Inflammatory macrophage treated with lipopolysaccharide for 4 hours (primary cell): ENCODE measurements at regions not wholly inside any gene's neighbourhood (a gene's known extent, or its start where the extent isn't known, plus 50 kb on each side); places are given as distances from the start of the nearest gene placed in this dataset.
"Not testable (repeated sequence)": the region's sequence is repeated elsewhere in the genome, so short reads cannot be mapped to it uniquely, and the experiment has no call there.

Source experiments
- DNase-seq: peaks from one replicate; pipeline ENCODE4 v3.0.0-alpha.2; 2020

DNA sequence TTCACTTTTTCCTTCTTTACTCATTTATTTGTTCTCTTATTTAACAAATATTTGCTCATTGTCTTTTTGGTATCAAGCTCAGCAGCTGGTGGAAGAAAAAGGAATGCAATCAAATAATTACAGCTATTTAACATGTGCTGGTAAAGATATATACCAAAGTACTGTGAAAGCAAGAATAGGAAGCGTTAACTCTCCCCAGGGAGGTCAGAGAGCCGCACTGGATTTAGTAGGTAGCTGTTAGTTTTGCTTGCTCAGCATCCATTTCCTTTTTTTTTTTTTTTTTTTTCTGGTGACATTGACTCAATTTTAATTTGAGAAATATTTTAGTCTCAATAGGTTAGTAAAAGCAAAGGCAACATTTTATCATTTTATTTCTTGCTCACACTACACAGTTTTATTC lies 308.5 kb upstream of the MDFIC2 start:
- DNase-seq = no peak

DNA sequence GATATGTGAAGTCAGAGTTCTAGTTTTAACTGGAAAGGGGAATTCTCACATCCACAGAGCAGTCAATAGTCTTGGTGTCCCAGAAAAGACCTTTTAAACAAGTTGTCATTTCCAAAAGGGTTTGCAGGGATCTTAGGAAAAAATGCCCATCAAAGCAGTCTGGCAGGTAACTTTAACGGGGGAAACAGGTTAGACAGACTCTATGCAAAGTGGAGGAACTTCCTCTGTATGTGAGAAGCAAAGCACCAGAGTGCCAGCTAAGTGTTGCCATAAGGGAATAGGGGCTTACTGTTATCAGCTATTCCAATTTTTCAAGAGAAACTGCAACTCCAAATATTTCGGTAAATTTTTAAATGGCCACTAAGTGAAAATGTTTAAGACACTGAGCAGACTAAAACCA lies 307.9 kb upstream of the MDFIC2 start:
- no peak for DNase-seq

DNA sequence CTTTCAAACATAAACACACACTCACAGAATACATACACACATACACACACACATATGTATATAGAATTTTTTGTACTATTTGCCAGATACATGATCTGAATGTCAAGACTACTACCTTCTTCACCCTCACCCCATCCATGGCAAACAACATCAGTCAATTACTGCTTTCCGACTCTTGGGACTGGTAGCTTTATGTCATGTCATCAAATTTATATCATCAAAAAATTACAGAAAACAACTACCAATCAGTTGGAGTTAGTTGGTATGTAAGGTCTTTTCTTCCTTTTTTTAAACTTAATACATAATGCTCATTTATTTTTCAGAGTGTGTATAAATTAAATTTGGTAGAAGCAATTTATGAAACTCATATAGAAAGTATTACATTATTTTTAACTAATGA lies 305.7 kb upstream of the MDFIC2 start:
- no peak for DNase-seq

DNA sequence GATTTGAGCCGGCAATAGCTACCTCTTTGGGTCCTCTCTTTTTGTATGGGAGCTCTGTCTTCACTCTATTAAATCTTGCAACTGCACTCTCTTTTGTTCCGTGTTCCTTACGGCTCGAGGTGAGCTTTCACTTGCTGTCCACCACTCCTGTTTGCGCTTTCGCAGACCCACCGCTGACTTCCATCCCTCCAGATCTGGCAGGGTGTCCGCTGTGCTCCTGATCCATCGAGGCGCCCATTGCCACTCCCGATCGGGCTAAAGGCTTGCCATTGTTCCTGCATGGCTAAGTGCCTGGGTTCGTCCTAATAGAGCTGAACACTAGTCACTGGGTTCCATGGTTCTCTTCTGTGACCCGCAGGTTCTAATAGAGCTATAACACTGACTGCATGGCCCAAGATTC lies 304.9 kb upstream of the MDFIC2 start:
- DNase-seq = not testable (repeated sequence)

DNA sequence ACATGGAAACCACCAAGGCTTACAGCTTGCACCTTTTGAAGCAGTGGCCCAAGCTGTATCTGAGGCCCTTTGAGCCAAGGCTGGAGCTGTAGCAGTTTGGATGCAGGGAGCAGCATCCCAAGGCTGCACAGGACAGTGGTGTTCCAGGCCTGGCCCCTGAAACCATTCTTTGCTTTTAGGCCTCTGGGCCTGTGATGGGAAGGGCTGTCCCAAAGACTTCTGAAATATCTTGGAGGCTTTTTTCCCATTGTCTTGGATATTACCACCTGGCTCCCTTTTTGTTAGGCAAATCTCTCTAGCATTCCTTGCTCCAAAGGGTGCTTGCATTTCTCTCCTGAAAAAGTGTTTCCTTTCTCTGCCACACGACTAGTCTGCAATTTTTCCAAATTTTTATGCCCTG lies 302.8 kb upstream of the MDFIC2 start:
- DNase-seq = no peak

DNA sequence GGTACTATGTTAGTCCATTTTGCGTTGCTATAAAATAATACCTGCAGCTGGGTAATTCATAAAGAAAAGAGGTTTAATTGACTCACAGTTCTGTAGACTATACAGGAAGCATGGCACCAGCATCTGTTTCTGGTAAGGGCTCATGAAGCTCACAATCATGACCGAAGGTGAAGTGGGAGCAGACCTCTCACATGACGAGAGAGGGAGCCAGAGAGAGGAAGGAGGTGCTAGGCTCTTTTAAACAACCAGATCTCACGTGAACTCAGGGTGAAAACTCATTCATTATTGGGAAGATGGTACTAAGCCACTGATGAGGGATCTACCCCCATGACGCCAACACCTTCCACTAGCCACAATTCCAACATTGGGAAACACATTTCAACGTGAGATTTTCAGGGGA lies 301.7 kb upstream of the MDFIC2 start:
- DNase-seq = no peak

DNA sequence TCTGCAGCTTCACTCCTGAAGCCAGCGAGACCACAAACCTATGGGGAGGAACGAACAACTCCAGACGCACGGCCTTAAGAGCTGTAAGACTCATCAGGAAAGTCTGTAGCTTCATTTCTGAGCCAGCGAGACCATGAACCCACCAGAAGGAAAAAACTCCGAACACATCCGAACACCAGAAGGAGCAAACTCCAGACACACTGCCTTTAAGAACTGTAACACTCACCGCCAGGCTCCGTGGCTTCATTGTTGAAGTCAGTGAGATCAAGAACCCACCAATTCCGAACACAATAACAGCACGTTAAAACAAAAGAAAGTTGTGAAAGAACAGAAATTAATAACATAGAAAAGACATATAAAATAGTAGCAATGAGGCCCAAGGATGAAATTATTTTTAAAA lies 300.5 kb upstream of the MDFIC2 start:
- DNase-seq = no peak

DNA sequence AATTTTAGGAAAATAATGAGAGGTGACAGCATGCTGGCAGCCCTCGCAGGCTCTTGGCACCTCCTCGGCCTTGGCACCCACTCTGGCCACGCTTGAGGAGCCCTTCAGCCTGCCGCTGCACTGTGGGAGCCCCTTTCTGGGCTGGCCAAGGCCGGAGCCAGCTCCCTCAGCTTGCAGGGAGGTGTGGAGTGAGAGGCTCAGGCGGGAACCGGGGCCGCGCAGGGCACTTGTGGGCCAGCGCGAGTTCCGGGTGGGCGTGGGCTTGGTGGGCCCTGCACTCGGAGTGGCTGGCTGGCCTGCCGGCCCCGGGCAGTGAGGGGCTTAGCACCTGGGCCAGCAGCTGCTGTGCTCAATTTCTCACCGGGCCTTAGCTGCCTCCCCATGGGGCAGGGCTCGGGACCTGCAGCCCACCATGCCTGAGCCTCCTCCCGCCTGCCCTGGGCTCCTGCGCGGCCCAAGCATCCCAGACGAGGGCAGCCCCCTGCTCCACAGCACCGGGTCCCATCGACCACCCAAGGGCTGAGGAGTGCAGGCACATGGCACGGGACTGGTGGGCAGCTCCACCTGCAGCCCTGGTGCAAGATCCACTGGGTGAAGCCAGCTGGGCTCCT lies 299.3 kb upstream of the MDFIC2 start:
- not testable (repeated sequence) for DNase-seq

DNA sequence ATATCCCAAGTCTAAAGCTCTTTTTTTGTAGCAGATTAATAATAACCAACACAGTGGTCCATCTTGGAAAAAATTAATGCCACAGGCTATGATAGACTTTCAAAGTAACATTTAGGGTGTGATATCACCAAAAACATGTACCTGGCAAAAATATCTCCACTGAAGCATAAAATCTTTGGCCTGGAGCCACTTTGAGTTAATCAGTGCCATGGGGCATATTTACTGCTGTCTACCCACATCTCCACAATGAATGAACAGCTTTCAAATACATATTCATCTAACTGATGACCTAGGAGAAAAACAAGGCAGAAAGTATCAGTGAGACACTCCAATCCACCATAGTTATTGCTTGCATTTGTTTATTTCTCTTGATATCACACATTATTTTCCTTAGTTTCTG lies 296.0 kb upstream of the MDFIC2 start:
- DNase-seq = no peak

DNA sequence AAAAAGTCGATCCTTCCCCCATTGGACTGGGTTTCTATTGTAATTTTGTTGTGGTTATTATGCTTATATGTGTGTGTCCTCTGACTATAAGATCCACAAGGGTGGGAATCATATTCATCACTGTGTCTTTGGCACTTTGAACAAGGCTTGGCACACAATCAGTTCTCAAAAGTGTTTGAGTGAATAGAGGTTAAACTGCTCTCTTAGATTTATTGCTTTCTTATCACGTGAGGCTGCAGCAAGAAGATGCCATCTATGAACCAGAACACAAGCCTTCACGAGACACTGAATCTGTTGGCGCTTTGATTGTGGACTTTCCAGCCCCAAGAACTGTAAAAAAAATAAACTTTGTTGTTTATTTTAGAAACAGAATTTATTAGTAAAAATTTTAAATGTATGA lies 295.0 kb upstream of the MDFIC2 start:
- no peak for DNase-seq

DNA sequence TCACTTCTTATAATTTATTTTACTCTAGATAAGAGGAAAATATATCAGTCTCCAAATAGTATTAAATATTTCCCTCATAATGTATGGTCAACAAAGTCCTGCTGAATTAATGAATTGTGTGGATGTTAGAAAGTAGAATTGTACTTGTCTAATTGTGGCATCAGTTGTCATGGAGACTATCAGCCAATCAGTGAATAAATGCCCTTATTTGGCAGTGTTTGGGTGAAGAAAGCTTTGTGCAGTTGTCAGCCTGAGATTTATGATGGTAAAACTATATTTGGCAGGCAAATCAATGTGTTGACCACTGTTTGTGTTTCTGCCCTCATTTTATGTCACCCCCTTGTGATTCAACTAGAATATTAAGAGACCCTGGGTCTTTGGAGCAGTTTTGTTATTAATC lies 293.6 kb upstream of the MDFIC2 start:
- no peak for DNase-seq

DNA sequence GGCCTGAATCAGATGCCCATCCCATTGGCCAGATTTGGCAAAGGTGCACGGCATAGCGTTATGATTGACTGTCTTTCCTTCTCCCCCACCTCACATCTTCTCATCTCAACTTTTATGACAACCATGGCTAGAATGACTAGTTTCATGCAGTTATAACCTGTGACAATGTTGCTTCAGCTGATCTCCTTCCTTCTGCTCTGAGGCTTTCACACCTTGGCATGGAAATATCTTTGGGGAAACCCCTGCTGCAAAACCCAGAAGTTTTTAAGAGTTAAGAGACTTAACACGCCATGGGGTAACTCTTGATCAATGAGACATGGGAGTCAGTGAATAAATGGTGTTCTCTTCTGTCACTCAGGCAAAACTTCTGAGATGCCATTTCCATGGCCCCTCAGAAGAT lies 290.7 kb upstream of the MDFIC2 start:
- DNase-seq = no peak

DNA sequence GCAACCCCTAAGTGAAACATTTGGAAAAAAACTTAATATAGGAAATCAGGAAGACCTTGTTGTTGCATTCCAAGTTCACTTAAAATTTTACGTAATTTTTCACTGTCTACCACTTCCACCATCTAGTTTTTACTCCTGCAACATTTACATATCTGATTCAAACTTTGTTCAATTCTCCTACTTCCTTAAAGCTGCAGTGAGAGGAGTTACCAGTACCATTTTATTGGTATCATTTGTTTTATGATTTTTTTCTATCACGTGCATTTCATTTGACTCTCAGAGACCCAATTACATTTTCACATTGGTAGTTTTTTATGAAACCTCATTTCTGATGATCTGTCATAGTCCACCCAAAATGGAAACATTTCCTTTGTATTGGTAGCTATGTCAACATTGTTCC lies 284.9 kb upstream of the MDFIC2 start:
- no peak for DNase-seq

DNA sequence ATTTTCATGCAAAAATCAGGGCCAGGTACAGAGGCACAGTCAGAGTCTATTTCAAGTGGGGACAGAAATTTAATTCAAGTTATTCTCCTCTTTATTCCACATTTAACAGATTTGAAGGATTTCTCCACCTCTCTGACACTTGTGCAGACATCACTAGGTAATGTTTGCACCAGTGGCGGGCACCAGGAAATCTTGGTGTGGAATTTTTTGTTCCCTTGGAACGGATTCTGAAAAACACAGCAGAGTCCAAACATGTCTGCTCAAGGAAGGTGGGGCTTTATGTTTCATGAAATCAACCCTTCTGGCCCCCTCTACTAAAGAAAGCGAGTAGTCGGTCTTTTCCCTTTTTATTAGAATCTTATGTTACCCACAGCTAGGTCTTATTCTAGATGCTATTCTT lies 271.2 kb upstream of the MDFIC2 start:
- no peak for DNase-seq

DNA sequence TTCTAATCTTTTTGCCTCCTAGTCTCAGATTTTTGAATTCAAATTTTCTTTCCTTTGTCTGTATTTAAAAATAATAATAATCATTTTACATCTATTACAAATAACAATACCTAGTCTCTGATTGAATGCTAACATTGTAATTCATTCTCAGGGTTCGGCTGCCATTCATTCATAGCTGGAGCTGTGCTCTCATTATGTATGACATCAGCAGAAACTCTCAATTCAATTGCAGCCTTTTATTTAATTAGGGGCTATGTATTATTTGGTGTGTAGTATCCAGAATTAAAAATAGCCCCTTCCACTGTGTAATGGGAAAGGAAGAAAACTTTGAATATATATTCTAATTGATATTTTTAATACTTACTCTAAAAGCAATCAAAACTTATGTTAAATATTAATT lies 270.4 kb upstream of the MDFIC2 start:
- DNase-seq = no peak

DNA sequence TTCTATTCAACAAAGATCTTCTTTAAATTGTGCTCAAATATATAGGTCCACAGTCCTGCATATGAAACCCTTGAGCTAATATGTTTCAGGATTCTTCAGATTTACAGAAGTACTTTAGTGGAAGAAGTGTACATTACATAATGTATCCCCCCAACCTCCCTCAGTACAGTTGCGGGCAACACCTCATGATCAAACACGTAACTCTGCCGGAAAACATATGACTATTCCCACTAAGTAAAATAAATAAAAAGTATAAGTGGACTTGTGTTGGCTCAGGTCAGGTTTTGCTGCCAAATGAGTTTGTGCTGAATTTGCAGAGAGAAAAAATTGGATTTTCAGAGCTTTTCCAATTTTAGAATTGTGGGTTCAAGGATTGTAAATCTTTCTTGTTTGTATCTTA lies 267.6 kb upstream of the MDFIC2 start:
- DNase-seq = no peak

DNA sequence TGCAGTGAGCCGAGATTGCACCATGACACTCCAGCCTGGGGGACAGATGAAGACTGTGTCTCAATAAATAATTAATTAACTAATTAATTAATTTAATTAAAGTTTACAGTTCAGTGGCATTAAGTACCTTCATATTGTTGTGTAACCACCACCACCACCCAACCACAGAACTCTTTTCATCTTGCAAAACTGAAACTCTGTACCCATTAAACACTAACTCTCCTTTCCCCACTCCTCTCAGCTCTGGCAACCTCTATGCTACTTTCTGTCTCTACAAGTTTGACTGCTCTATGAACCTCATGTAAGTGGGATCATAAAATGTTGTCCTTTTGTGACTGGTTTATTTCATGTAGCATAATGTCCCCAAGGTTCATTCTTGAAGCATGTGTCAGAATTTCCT lies 259.3 kb upstream of the MDFIC2 start:
- no peak for DNase-seq

DNA sequence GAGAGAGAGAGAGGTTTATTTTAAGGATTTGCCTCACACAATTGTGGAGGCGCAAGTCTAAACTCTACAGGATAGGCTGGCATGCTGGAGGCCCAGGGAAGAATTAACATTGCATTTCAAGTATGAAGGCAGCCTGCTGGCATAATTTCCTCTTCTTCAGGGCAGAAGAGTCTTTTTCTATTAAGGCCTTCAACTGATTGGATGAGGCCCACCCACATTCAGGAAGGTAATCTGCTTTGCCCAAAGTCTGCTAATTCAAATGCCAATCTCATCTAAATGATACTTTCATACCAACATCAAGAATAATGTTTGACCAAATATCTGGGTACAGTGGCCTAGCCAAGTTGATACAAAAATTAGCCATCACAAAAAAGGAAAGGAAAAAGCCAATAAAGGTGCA lies 258.1 kb upstream of the MDFIC2 start:
- DNase-seq = no peak

DNA sequence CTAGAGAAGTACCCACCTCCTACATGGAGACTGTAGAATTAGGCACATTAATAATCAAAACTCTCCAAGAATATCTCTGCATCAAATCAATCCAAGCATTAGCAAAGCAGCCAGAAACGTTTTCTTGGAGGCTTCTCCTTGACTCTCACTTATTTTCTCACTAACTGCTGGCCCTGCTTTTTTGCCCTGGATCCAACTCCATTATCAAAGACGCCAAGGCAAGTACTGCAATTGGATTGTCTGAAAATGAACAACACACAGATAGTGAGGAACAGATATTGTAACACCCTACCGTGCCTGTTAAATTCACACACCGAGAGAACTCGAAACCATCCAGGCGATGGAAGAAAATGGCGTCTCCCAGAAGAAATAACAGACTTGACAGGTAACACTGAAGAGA lies 256.2 kb upstream of the MDFIC2 start:
- no peak for DNase-seq

DNA sequence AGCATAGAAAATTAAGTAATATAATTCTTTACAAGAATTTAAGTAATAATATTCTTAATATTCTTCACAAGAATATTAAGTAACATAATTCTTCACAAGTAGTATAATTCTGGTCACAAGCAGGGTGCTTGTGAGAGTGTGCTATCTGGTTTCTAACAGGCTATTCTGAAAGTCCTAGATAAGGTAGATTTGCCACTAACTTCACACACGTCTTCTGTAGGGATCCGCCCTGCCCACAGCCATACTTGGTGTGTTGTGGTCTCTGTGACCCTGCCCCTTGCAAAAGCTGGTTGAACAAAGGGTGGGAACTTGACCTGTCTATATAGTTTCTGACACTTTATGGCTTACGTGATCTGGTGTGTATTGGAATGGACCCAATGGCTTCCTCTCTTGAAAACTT lies 253.4 kb upstream of the MDFIC2 start:
- DNase-seq = no peak

DNA sequence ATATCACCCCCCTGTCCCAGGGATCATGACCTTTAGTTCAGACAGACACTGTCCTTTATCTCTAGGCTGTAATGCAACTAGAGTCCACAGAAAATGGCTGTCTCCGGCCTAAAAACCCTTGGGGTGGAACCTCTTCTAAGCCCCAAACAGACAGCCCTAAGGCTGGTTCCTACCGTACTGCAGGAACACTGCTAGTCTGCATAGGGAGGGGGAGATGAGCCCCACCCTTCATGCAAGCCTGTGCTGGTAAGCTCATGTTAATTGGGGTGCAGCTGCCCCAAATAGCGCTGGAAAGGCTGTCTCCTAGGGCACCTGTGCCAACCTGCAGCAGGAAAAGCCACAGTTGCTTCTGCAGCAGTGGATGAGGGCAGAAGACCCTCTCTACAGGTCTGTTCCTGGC lies 252.1 kb upstream of the MDFIC2 start:
- no peak for DNase-seq

DNA sequence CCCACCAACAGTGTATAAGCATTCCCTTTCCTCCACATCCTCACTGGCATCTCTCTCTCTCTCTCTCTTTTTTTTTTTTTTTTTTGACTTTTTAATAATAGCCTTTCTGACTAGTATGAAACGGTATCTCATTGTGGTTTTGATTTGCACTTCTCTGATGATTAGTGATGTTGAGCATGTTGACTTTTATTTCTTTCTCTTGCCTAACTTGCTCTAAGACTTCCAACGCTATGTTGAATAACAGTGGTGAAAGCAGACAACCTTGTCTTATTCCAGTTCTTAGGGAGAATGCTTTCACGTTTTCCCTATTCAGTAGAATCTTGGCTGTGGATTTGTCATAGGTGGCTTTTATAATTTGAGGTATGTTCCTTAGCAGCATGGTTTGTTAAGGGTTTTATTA lies 249.4 kb upstream of the MDFIC2 start:
- DNase-seq = no peak

DNA sequence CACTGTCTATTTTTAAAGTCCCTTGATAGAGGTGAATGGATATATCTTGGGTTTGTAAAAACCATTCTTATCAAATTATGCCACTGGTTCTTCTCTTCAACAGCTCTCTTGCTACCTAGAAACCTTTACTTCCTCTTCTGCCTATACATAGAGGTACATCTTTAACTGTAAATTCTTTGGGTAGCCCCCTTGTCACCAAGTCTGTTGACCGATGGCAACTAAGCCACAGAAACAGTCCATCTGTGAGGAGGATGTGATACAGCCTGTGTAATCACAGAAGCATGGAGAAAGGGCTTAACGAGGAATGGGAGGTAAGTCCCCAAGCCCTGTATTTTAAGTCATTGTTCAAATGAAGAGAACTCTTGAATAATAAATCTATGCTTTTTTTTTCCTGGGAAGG lies 246.5 kb upstream of the MDFIC2 start:
- no peak for DNase-seq

DNA sequence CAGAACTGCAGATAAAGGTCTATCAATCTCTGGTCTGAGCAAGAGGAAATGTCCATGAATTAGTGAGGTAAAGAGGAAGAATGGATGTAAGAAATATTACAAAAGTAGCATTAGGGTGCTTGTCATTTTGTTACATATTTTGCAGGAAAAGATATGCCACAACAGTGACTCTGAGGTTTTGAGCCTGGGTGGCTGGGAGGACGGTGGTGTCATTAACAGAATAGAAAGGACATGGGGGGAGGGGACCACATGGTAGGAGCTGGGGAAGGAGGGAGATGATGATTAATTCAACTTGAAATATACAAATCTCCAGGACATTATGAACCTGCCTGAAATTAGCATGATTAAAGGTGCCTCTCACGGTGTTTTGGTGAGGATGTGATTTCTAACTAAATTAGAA lies 245.5 kb upstream of the MDFIC2 start:
- DNase-seq = no peak

DNA sequence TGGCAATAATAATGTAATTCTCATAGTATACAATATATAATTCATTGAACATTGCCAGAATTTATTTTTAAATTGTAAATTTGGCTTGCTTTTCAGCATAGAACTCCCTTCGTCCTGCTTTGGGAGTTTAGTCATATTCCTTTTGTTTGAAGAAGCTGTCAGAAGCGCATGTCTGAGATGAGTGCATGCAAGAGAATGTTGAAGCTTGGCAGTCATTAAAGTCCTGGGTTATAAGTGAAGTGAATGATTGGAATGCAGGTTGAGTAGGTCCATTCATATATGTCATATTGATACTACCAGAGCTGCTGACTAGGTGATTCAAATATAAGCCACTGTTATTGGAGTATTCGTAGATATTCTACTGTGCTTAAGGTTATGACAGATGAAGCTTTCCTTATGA lies 243.6 kb upstream of the MDFIC2 start:
- no peak for DNase-seq

DNA sequence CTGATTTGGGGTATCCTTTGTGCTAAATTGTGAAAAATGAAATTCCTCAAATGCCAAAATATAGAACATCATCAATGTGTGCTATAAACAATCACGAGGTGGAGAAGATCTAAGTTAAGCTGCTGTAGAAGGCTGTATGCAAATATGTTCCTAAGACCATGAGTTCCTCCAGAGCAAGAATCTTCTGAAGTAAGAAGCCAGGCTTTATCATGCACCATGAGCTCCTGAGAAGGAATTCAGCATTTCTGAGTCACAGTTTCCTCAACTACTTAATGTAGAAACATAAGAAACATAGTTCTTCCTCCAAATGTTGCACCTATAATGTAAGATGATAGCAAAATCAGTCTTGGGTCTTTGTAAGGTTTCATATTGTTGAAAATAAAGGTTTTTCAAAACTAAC lies 241.7 kb upstream of the MDFIC2 start:
- no peak for DNase-seq
